AG09319 (cell line): ENCODE measurements at regions not wholly inside any gene's neighbourhood (a gene's known extent, or its start where the extent isn't known, plus 50 kb on each side); places are given as distances from the start of the nearest gene placed in this dataset.
A peak's percentile ranks its signal among the peaks of the same experiment; 100 is the strongest.

Experiments
- DNase-seq: peaks from one replicate; pipeline ENCODE4 v3.0.0-alpha.2; 2010; ENCODE audit warnings: low read depth; ENCODE audit errors: extremely low read depth
- CTCF ChIP-seq: IDR thresholded peaks from 2 replicates; pipeline ENCODE4 v1.5.1; 2011; ENCODE audit warnings: low read depth, mild to moderate bottlenecking, inconsistent platforms, low read length, moderate library complexity

GRCh38 chr4:27245216-27245615, 384.6 kb downstream of the STIM2 start:
- no peak for TF ChIP-seq CTCF

DNA sequence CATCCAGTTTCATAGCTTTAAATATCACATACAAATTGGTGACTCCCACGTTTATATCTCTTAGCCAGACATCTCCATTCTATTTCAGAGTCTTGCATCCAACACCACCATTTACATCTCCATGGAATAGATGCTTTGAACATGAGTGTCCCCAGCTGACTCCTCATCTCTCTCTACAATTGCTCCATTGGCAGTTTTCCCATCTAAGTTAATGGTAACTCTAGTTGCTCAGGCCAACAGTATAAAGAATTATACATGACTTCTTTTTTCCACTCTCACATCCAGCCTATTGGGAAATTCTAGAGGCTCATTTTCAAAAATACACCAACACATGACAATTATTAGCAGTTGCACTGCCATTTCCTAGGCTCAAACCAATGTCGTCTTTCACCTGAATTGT, 388.2 kb downstream of the STIM2 start:
- peak; percentile 14 for DNase-seq
- TF ChIP-seq CTCF: no peak

More at GRCh38 chr4:27245216-27245615, 384.6 kb downstream of the STIM2 start:
- DNase-seq: no peak

- DNase-seq: no peak
- no peak for TF ChIP-seq CTCF
These were observed 391.1 kb downstream of the STIM2 start for GRCh38 chr4:27251771-27252170.

DNA sequence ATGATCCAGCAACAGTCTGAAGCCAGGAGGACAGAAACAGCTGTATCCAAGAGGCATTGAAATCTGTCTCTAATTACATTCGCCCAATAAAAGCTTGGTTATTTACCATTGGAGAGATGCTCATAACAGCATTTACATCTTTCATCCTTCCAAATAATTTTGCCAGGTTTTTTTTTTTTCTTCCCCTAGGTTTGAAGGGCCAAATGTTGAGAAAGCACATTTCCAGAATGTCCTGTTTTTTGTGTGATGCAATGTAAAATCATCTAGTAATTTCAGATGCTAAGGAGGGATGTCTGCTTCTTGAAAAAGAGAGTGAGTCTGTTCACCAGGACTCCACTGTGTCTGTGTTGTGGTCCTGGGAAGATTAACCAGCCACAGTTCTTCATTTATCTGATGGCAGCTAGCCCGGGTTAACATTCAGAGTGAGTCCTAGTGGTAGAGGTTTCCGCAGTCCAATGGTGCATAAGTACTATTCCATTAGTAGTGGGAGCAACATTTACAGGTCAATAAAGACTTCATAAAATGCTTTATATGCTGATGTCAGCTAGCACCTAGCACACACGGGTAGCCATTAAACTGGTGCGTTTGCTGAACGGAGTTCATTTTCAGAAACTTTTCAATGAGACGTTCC, 406.8 kb downstream of the STIM2 start:
- no peak for TF ChIP-seq CTCF
- no peak for DNase-seq

- no peak for TF ChIP-seq CTCF
These were observed 407.3 kb downstream of the STIM2 start for GRCh38 chr4:27267970-27268355.

DNA sequence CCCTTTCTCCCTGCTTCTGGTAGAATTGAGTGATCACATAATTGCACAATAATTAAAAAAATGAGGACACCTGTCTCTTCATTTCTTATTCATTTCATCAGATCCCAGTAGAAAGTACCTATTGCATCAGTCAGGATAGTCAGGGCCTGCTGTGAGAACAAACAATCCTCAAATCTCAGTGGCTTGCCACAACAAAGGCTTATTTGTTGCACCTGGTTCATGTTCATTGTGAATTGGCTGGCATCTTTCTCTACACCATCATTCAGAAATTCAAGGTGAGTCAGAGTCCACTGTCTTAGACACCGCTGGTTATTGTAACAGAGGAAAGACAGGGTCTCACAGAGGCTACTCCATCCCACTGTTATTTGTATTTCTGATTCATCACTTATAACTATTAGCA, 409.8 kb downstream of the STIM2 start:
- no peak for DNase-seq
- no peak for TF ChIP-seq CTCF

More at GRCh38 chr4:27267970-27268355, 407.3 kb downstream of the STIM2 start:
- DNase-seq: no peak

GRCh38 chr4:27271555-27271954, 410.9 kb downstream of the STIM2 start:
- no peak for DNase-seq
- no peak for TF ChIP-seq CTCF
